ENCODE measurements at regions not wholly inside any gene's neighbourhood (a gene's known extent, or its start where the extent isn't known, plus 50 kb on each side); places are given as distances from the start of the nearest gene placed in this dataset.
A peak's percentile ranks its signal among the peaks of the same experiment; 100 is the strongest.
"Not testable (repeated sequence)": the region's sequence is repeated elsewhere in the genome, so short reads cannot be mapped to it uniquely, and the experiment has no call there.

DNA sequence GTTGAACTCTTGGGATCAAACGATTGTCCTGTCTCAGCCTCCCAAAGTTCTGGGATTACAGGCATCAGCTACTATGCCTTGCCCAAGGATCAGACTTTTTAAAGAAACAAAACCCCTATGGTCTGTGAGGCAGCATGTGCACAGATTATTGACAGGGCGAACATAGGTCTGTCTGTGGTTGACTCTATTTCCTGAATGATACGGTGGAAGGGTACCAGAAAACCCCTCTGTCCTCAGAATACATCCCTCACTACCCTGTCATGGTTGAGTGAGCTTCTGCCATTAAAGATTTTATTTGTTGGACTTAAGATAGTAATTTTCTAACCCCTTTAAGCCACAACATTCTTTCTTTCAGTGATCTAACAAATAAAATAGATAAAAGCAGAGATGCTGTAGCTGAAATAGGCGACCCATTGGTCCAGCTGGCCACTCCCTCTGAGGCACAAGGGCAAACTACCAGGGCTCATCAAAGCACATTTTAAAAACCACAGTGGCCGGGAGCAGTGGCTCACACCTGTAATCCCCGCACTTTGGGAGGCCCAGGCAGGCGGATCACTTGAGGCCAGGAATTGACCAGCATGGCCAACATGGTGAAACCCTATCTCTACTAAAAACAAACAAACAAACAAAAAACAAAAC lies 84.9 kb upstream of the ANKRD55 start:
- DNase-seq = no peak

DNA sequence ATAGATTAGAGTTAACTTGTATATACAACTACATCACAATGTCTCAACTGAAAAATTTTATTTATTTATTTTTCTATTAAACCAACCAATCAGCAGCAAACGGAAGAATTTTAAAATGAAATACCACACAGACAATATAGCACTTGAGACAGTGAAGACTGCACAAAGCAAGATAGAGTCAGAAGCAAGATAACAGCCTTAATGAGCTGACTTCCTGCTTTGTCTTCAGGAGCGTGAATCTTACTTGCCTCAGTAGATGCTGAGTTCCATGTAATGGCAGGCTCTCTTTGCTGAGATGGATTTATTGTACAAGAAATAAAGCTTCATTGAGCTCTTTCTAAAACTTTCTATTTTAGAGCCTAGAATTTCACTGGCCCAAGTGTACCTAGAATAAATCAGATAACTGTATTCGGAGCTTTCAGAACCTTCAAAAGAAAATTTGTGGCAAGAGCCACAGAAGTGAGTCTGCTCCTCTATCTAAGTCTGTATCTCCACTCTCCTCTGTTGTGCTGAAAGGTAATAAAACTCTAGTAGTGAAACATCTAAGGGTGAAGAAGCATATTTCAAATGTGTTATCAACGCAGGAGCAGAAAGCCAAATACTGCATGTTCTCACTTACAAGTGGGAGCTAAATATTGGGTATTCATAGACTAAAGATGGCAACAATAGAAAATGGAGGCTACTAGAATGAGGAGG lies 83.3 kb upstream of the ANKRD55 start:
- no peak for DNase-seq

DNA sequence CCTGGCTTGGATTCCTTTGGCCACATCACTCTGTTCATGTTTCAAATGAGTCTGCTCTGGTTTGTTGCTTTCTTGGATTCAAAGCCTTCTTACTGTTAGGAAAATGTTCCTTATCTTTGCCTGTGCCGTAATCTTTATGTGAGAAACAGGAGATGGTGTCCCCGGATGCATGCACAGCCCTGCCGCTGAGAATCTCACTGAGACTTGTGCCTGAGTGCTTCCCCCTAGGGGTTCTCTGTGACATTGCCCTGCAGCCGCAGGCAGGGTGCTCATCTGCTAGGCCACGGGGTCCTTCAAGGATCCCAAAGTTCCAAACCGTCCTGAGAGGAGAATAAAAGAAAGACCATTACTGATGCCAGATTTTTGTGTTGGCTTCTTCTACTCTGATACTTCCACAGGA lies 81.4 kb upstream of the ANKRD55 start:
- no peak for DNase-seq

GRCh38 chr5:56313596-56313995 lies 80.5 kb upstream of the ANKRD55 start:
- no peak for DNase-seq

DNA sequence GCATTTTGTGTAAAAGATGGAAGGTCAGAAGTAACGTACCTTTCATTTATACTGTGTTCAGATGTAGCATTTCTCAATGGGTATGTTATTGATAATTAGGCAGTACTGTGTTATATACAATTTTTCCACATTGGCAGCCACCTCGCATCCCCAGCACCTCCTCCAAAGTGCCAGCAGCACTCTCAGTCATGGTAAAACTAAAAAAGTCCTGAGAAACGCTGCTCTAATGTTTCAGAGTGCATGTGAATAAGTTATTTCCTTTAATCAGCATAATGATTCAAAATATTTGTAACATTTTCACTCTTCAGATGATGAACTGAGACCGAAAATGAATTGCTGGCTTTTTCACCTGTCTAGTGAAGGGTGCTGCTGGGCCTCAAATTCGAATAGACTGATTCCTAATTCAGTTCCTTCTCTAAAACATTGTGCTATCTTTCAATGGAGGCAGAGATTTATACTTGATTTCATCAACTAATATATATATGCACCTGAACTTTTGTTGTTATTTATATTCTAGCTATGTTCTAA lies 79.9 kb upstream of the ANKRD55 start:
- DNase-seq = no peak

DNA sequence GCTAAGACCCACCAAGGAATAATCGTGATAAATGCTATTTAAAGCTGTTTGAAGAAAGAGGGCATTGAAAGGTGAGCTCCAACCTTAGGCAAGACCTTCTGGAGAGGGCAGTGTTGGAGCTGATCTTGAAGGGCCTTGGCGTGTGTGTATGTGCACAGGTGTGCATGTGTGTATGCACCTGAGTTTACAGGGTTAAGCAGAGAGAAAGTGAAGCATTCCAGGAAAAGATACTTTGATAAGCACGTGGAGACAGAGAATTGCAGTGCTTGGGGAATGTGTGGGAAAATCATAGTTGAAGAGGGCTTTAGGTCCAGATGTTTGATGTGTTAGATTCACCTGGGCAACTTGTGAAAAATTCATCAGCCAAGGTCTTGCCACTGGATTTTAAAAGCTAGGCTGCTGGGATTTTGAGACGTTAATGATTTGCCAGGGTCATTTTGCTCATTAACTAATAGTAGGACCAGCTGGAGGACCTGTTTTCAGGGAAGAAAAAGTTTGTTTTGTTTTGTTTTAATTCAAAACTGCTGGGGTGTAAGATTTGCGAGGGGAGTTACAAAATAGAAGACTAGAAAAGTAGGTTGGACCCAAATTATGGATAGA lies 78.3 kb upstream of the ANKRD55 start:
- no peak for DNase-seq

- DNase-seq = no peak
Observed at GRCh38 chr5:56310711-56311204, 77.6 kb upstream of the ANKRD55 start.

DNA sequence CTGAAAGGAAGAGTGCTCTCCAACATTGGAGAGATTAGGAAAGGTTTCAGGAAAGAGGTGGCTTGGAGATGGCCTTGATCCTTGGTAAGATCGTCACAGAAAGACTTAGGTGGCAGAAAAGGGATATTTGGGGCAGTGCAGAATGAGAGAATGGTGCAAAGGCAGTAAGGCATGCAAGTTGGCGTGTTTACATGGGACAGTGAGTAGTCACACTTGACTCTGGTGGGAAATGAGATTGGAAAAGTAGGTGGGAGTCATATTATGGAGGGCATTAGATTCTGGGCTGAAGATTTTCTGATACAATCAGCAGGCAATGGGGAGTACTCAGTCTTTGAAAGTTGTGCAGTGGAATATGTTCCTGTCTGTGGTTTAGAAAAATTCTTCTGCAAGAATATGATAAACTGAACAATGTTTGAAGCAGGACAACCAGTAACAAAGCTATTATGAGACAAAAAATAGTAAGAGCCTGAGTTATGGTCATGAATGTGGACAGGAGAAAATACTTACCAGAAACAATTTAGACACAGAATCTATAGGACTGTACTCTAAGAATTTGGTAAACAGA lies 76.2 kb upstream of the ANKRD55 start:
- no peak for DNase-seq

- DNase-seq = no peak
Observed at GRCh38 chr5:56307714-56308333, 74.7 kb upstream of the ANKRD55 start.

- no peak for DNase-seq
Observed at GRCh38 chr5:56306433-56307150, 73.5 kb upstream of the ANKRD55 start.

DNA sequence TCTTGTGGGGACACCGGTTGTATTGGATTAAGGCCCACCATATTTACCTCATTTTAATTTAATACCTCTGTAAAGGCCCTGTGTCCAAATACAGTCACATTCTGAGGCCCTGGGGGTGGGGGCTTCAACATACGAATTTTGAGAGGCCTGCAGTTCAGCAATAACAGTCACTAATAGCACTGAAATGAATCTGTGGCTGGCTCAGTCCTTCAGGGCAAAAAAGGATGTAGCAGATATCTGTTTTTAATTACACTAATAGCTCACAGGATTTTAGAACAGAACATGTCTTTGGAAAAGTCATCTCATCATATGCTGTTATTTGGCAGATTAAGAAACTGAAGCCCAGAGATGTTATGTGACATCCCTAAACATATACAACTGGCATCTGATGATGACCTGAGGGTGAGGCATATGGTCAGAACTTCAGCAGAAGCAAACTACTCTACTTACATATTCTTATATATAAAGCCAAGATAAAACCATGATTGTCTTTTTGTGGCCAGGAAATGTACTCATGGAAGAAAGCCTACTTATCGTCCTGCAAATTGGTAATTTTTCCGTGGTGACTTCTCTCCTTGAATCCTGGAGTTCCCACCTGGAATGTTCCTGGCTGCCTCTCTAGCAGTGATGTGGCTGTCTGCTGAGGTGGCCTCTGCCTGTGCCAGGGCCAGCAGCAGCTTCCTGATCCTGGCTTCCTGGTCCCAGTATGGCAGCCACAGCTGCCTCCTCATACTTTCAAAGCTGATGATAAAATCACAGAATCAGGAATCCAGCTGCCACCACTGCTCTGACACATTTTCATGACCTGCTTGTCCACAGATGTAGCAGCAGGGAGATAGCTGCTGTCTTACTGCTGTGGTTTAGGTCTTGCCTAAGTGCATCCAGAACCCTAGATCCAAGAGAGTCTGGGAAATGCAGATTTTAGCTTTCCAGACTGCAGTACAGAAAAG lies 72.1 kb upstream of the ANKRD55 start:
- DNase-seq = peak; percentile 10

DNA sequence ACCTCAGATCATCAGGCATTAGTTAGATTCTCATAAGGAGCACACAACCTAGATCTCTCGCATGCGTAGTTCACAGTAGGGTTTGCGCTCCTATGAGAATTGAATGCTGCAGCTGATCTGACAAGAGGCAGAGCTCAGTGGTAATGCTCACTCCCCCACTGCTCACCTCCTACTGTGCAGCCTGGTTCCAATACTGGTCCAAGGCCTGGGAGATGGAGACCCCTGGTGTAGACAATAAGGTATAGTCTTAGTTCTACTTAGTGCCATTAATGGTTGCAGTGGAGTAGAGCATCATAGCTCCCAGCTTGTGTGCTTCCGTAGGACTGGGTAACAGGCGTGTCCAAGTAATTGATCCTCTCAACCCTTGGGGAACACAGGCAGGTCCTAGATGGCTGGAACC lies 70.4 kb upstream of the ANKRD55 start:
- DNase-seq = no peak

DNA sequence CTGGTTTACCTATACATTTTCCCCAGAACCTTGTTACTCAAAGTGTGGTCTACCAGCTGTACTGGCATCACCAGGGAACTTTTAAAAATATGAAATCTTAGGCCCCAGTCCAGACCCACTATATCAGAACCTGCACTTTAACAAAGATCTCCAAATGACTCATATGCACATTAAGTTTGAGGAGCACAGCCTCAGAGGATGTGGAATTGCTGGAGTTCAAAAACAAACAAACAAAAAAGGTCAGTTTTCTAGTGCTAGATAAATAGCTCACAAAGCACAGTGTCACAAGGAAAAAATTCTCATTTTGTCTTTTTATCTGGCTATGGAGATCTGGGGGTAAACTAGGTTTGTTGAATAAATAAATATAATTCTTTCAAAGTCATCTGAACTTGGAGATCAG lies 68.9 kb upstream of the ANKRD55 start:
- no peak for DNase-seq

- DNase-seq = no peak
Observed at GRCh38 chr5:56301069-56301468, 67.9 kb upstream of the ANKRD55 start.

- DNase-seq = no peak
Observed at GRCh38 chr5:56299212-56299611, 66.1 kb upstream of the ANKRD55 start.

GRCh38 chr5:56298336-56299090 lies 65.4 kb upstream of the ANKRD55 start:
- DNase-seq = no peak

DNA sequence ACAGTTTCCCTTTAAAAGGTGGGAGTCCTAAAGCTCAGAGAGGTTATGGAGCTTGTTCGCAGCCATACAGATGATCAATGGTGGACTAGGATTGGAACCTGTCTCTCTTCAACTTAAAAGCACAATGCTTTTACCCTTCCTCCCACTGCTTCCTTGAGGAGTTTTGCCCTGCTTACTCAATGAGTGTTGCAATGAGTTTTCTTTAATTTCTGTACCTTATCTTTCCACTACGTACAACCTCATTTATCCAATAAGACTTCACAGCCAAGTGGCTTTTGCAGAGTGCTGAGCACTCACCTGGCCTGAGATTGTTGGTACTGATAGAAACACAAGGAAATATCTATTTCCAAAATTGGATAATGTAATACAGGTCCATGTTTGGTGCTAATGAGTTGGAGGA lies 64.7 kb upstream of the ANKRD55 start:
- DNase-seq = no peak

GRCh38 chr5:56295311-56295710 lies 62.2 kb upstream of the ANKRD55 start:
- DNase-seq = not testable (repeated sequence)

GRCh38 chr5:56294354-56294753 lies 61.2 kb upstream of the ANKRD55 start:
- DNase-seq = no peak

DNA sequence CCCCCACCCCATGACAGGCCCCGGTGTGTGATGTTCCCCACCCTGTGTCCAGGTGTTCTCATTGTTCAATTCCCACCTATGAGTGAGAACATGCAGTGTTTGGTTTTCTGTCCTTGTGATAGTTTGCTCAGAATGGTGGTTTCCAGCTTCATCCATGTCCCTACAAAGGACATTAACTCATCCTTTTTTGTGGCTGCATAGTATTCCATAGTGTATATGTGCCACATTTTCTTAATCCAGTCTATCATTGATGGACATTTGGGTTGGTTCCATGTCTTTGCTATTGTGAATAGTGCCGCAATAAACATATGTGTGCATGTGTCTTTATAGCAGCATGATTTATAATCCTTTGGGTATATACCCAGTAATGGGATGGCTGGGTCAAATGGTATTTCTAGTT lies 59.7 kb upstream of the ANKRD55 start:
- DNase-seq = not testable (repeated sequence)

All from tongue (tissue), 1 donor.